ENCODE measurements at regions not wholly inside any gene's neighbourhood (a gene's known extent, or its start where the extent isn't known, plus 50 kb on each side); places are given as distances from the start of the nearest gene placed in this dataset.
"Not testable (repeated sequence)": the region's sequence is repeated elsewhere in the genome, so short reads cannot be mapped to it uniquely, and the experiment has no call there.

DNA sequence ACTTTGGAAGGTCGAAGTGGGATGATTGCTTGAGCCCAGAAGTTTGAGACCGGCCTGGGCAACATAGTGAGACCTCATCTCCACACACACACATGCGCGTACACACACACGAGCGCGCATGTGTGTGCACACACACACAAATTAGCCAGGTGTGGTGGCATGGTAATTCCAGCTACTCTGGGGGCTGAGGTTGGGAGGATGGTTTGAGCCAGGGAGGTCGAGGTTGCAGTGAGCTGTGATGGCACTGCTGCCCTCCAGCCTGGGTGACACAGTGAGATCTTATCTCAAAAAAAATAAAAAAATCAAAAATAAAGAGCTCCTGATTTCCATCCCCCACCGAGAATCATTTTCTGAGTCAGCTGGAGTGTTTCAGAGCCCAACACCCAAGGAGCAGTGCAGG is 261.5 kb upstream of the PLGLB2 start:
- not testable (repeated sequence) for TF ChIP-seq CTCF (optimal IDR thresholded peaks at IDR 0.05 in 1 of 3, IDR thresholded peaks at IDR 0.05 in 1 of 3, conservative IDR thresholded peaks at IDR 0.05 in 1 of 3; ENCODE audit: extremely low read depth in 1 of 3, insufficient read depth in 2 of 3, low read length in 3 of 3); EZH2 (IDR thresholded peaks at IDR 0.05; ENCODE audit: low read length)
